Liver (tissue), 3 donors: ENCODE measurements at regions not wholly inside any gene's neighbourhood (a gene's known extent, or its start where the extent isn't known, plus 50 kb on each side); places are given as distances from the start of the nearest gene placed in this dataset.

ENCODE experiments used
- CTCF ChIP-seq: fragments of 150-350 bp; IDR thresholded peaks from 2 replicates; pipeline ENCODE4 v1.5.1; 2017; ENCODE audit warnings: improper control_type of control experiment, low read depth, low read length; ENCODE audit not compliant: missing input control
- FOXA1 ChIP-seq: IDR thresholded peaks from 2 replicates; pipeline ENCODE4 v1.6.1; 2016; ENCODE audit warnings: antibody characterized with exemption
- JUND ChIP-seq, 2 donors: IDR thresholded peaks; 2 replicates each; pipeline ENCODE4 v1.6.1; 2016; ENCODE audit warnings: antibody characterized with exemption in 2 of 2
- RAD21 ChIP-seq, 2 donors: IDR thresholded peaks; 2 replicates each; pipeline ENCODE4 v1.6.1; 2016; ENCODE audit warnings: antibody characterized with exemption in 2 of 2, mild to moderate bottlenecking in 2 of 2
- REST ChIP-seq: IDR thresholded peaks from 2 replicates; pipeline ENCODE4 v1.6.1; 2016; ENCODE audit warnings: antibody characterized with exemption, mild to moderate bottlenecking
- RXRA ChIP-seq, 2 donors: IDR thresholded peaks; 2 replicates each; pipeline ENCODE4 v1.6.1; 2017 to 2018; ENCODE audit warnings: antibody characterized with exemption in 2 of 2, mild to moderate bottlenecking in 1 of 2
- TAF1 ChIP-seq: conservative IDR thresholded peaks from 2 replicates; pipeline ENCODE4 v1.6.1; 2016; ENCODE audit warnings: antibody characterized with exemption, mild to moderate bottlenecking
- YY1 ChIP-seq: IDR thresholded peaks from 2 replicates; pipeline ENCODE4 v1.6.1; 2016; ENCODE audit warnings: antibody characterized with exemption, mild to moderate bottlenecking
- donor health status: healthy.
- donor health status: healthy.

GRCh38 chr17:13078591-13079385 is 61.0 kb upstream of the ELAC2 start:
- no peak for TF ChIP-seq JUND (IDR thresholded peaks at IDR 0.05)
- no peak for TF ChIP-seq CTCF
- no peak for TF ChIP-seq YY1
- no peak for TF ChIP-seq REST
- TF ChIP-seq RAD21 (IDR thresholded peaks at IDR 0.05), result no peak
- TF ChIP-seq FOXA1, result no peak
- TF ChIP-seq RXRA (IDR thresholded peaks at IDR 0.05), result no peak
- TF ChIP-seq TAF1, result no peak
